ENCODE measurements at regions not wholly inside any gene's neighbourhood (a gene's known extent, or its start where the extent isn't known, plus 50 kb on each side); places are given as distances from the start of the nearest gene placed in this dataset.
A peak's percentile ranks its signal among the peaks of the same experiment; 100 is the strongest.

GRCh38 chr1:74861867-74862266, 128.9 kb downstream of the TYW3 start:
- Mint-ChIP-seq H3K27ac (no peak overlapping the region), H3K36me3 (peaks cover 24% of the 10 kb centered on the region), H3K9me3 (peaks cover 47% of the 10 kb centered on the region), H3K4me3 (no peak overlapping the region), H3K4me1 (peaks cover 23% of the 10 kb centered on the region), H3K27me3 (ENCODE audit: low read depth) (no peaks in the 10 kb centered on the region)
- ATAC-seq (peak; percentile 78), DNase-seq (ENCODE audit: low spot score) (no peak)
- TF ChIP-seq SP1 (CRISPR knock-in tag; conservative IDR thresholded peaks at IDR 0.05) (no peak), NFATC4 (CRISPR knock-in tag; IDR thresholded peaks at IDR 0.05) (no peak), CBFB (CRISPR knock-in tag; IDR thresholded peaks at IDR 0.05; ENCODE audit: low read depth) (no peak), SMAD3 (CRISPR knock-in tag; IDR thresholded peaks at IDR 0.05; ENCODE audit: borderline replicate concordance) (no peak), ATF1 (CRISPR knock-in tag; IDR thresholded peaks at IDR 0.05) (no peak), E2F4 (CRISPR knock-in tag; IDR thresholded peaks at IDR 0.05; ENCODE audit: borderline replicate concordance, low read depth) (no peak), ZNF416 (CRISPR knock-in tag; IDR thresholded peaks at IDR 0.05) (no peak), PRDM15 (CRISPR knock-in tag; IDR thresholded peaks at IDR 0.05) (no peak), NR2C2 (CRISPR knock-in tag; IDR thresholded peaks at IDR 0.05) (no peak), TEAD4 (CRISPR knock-in tag; IDR thresholded peaks at IDR 0.05) (no peak), FOXJ3 (CRISPR knock-in tag; IDR thresholded peaks at IDR 0.05; ENCODE audit: borderline replicate concordance) (no peak), ETV6 (CRISPR knock-in tag; IDR thresholded peaks at IDR 0.05) (no peak), MAX (CRISPR knock-in tag; IDR thresholded peaks at IDR 0.05) (no peak), E2F1 (CRISPR knock-in tag; IDR thresholded peaks at IDR 0.05) (no peak), SOX15 (CRISPR knock-in tag; IDR thresholded peaks at IDR 0.05) (no peak)
- TF ChIP-seq, protein P1, sequence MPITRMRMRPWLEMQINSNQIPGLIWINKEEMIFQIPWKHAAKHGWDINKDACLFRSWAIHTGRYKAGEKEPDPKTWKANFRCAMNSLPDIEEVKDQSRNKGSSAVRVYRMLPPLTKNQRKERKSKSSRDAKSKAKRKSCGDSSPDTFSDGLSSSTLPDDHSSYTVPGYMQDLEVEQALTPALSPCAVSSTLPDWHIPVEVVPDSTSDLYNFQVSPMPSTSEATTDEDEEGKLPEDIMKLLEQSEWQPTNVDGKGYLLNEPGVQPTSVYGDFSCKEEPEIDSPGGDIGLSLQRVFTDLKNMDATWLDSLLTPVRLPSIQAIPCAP (CRISPR knock-in tag; IDR thresholded peaks at IDR 0.05): no peak
- TF ChIP-seq, protein P2, sequence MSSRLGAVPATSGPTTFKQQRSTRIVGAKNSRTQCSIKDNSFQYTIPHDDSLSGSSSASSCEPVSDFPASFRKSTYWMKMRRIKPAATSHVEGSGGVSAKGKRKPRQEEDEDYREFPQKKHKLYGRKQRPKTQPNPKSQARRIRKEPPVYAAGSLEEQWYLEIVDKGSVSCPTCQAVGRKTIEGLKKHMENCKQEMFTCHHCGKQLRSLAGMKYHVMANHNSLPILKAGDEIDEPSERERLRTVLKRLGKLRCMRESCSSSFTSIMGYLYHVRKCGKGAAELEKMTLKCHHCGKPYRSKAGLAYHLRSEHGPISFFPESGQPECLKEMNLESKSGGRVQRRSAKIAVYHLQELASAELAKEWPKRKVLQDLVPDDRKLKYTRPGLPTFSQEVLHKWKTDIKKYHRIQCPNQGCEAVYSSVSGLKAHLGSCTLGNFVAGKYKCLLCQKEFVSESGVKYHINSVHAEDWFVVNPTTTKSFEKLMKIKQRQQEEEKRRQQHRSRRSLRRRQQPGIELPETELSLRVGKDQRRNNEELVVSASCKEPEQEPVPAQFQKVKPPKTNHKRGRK (CRISPR knock-in tag; IDR thresholded peaks at IDR 0.05; ENCODE audit: borderline replicate concordance): no peak
- POLR2A ChIA-PET: no interaction called here
- CTCF ChIA-PET: interaction anchor here (1.8 kb wide), 1 partner anchor 95 kb away, joined by 4 read pairs; no protein-coding TSS in a partner anchor

DNA sequence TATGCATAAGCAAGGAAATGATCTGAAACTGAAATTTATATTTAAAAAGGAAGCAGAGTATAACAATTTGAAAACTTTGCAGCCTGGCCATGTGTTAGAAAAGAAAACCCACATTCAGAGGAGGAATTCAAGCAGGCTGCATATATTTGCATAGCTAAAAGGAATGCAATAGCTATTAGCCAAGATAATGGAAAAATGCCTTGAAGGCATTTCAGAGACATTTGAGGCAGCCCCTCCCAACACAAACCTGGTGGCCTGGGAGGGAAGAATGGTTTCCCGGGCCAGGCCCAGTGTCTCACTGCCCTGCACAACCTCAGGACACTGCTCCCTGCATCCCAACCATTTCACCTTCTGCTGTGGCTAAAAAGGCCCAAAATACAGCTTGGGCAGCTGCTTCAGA, 136.8 kb downstream of the TYW3 start:
- peaks cover 55% of the 10 kb centered on the region for H3K9me3 Mint-ChIP-seq
- H3K4me1 Mint-ChIP-seq: peaks cover 8% of the 10 kb centered on the region
- CTCF ChIA-PET: no interaction called here
- DNase-seq (ENCODE audit: low spot score) (no peak), ATAC-seq (no peak)
- no peaks in the 10 kb centered on the region; the same call in 1 of the 2 replicates for H3K27me3 Mint-ChIP-seq (ENCODE audit: low read depth)
- POLR2A ChIA-PET: no interaction called here
- H3K27ac Mint-ChIP-seq: no peak overlapping the region
- H3K36me3 Mint-ChIP-seq: peaks cover 46% of the 10 kb centered on the region
- H3K4me3 Mint-ChIP-seq: no peak overlapping the region
- no peak for TF ChIP-seq MXD4 (CRISPR knock-in tag; IDR thresholded peaks at IDR 0.05; ENCODE audit: borderline replicate concordance)
- TF ChIP-seq, protein P3, sequence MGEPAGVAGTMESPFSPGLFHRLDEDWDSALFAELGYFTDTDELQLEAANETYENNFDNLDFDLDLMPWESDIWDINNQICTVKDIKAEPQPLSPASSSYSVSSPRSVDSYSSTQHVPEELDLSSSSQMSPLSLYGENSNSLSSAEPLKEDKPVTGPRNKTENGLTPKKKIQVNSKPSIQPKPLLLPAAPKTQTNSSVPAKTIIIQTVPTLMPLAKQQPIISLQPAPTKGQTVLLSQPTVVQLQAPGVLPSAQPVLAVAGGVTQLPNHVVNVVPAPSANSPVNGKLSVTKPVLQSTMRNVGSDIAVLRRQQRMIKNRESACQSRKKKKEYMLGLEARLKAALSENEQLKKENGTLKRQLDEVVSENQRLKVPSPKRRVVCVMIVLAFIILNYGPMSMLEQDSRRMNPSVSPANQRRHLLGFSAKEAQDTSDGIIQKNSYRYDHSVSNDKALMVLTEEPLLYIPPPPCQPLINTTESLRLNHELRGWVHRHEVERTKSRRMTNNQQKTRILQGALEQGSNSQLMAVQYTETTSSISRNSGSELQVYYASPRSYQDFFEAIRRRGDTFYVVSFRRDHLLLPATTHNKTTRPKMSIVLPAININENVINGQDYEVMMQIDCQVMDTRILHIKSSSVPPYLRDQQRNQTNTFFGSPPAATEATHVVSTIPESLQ (CRISPR knock-in tag; IDR thresholded peaks at IDR 0.05): no peak
- TF ChIP-seq ETV6 (CRISPR knock-in tag; IDR thresholded peaks at IDR 0.05): no peak
- no peak for TF ChIP-seq STAT6 (CRISPR knock-in tag; conservative IDR thresholded peaks at IDR 0.05; ENCODE audit: low read depth)
- no peak for TF ChIP-seq USF1 (CRISPR knock-in tag; IDR thresholded peaks at IDR 0.05)
- no peak for TF ChIP-seq HMGA2 (CRISPR knock-in tag; IDR thresholded peaks at IDR 0.05)

Measured in WTC11 (cell line).